Activated CD8-positive, alpha-beta memory T cell treated with anti-CD3 and anti-CD28 coated beads for 24 hours (primary cell): ENCODE measurements at regions not wholly inside any gene's neighbourhood (a gene's known extent, or its start where the extent isn't known, plus 50 kb on each side); places are given as distances from the start of the nearest gene placed in this dataset.
"Not testable (repeated sequence)": the region's sequence is repeated elsewhere in the genome, so short reads cannot be mapped to it uniquely, and the experiment has no call there.

ENCODE experiments used
- DNase-seq: peaks from one replicate; pipeline ENCODE4 v3.0.0-alpha.2; 2020

DNA sequence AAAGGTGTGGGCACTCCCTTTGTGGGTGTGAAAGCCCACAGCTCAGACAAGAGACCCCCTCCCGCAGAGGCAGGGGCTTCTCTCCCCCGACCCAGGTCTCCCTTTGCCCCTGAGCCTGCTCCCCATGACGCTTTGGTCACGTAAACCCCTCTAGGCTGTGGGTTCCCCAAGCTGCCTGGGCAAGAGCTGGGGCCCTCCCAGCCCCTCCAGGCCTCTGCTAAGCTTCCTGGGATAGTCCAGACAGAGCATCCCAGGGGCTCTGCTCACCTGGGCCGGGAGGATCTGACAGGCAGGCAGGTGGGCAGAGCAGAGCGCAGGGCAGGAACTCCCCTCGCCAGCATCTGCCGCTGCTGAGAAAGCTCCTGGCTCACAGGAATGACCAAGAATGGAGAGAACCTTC lies 177.3 kb downstream of the BANP start:
- DNase-seq: no peak

DNA sequence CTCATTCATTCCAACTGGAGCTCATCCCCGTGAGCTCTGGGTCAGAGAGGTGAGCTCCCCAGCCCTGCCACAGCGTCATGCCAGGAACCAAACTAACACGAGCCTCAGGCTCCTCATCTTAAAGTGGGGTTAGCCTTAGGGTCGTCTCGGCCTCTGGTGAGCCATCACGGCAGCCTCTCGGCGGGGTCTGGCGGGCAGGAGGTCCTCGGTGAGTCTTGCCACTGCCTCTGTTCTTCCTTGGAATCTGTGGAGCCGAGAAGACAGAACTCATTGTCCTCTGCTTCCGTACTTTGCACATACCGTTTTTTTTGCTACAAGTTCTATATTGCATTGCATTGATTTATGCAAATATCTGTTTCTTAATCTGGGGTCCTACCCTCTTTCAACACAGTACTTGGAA lies 177.9 kb downstream of the BANP start:
- not testable (repeated sequence) for DNase-seq

DNA sequence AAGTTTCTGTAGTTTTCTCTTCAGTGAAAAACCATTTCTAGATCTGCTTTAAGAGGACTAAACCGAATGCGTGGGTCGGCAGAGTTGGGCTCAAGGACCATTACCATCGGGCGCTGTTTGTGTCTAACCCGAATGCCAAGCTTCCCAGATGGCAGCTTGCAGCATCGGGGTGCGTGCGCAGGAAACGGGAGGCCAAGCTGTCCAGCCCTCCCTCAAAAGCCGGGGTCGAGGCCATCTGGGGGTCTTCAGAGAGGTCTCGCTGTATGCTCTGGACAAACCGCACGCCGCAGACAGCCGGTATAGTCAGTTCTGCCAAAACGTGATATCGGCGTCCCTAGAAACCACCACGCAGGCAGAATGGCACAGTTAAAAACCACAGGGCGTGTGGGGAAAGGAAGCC lies 178.8 kb downstream of the BANP start:
- no peak for DNase-seq

DNA sequence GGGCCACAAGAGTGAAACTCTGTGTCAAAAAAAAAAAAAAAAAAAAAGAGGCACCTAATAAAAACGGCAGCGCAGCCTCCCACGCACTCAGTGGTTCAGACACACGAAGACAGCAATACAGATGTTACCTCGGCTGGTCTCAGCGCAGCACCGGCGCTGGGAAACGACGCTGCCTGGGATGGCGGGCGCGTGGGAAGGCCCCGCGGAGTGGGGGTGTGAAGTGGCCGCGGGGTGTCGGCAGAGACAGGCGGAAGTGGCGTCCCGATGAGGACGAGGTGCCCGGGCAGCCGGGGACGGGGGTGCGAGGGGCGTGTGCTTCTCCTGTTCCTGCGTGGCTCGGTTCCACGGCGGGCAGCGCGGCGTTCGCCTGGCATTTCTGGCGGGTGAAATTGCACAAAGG lies 179.4 kb downstream of the BANP start:
- DNase-seq: no peak

DNA sequence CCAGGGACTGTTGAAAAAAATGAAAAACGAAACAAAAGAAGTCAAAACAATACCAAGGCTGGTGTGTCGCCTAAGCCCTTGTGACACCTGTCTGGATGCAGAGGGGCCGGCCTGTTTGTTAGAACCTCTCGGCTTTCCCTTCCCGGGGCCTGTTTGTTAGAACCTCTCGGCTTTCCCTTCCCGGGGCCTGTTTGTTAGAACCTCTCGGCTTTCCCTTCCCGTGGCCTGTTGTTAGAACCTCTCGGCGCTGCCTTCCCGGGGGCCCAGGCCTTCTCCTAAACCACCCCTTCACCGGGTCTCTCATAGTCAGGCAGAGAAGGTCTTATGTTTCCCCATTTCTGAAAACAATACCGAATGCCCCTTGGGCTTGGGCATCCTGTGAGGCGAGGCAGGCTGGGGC lies 180.0 kb downstream of the BANP start:
- no peak for DNase-seq

DNA sequence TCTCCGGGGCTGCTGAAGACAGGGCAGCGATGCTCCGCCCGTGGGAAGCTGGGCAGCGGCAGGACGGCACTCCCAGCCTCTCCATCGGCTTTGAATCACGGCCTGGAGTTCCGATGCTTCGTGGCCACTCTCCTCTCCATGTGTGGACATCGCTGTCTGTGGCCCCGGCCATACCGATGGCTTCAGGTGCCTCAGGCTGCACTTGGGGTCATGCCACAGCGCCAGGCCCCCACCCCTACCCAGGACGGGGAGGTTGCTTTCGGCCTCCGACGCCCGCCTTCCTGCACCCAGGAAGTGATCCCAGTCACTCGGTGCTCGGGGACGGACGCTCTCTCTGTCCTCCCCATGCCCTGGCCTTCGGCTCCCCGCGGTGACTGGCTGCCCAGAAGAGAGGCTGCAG lies 180.7 kb downstream of the BANP start:
- no peak for DNase-seq

DNA sequence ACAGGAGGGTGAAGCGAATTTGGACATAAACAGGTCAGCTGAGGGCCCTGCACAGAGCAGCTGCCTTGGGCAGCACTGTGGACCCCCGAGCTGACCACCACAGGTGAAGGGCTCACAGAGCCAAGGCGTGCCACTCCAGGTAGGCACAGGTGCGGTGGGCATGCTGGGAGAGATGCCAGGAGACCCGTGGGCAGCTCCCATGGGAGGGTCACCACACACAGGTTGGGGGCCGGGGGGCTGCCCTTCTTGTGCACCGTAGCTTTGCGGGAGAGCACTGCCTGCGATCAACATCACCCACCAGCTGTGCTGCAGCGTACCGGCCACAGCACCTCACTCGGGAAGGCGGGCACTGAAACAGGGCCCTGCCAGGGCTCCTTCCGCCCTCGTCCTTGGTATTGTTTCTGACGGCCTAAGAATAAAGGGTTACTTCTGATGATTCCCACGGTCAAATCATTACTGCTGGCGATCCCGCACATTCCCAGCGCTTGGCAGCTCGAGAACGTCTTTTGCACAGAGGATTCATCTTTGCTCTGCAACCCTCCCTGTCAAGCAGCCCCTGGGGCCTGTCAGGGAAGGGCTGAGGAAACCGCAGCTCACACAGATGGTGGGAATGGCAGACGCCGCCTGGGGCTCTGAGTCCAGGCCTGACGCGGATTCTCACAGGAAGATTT lies 181.7 kb downstream of the BANP start:
- DNase-seq: no peak

DNA sequence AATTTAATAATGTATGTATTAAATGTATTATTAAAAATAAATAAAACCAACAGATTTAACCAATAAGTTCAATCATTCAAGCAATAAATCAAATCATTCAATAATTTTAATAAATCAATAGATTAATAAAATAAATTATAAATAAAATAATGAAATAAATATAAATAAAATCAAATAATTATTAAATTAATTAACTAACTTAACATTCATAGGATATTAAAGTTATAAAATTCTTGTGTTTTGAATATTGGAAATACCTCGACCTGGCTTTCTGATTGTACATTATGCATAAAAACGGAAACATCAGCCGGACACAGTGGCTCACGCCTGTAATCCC lies 182.2 kb downstream of the BANP start:
- DNase-seq: no peak

DNA sequence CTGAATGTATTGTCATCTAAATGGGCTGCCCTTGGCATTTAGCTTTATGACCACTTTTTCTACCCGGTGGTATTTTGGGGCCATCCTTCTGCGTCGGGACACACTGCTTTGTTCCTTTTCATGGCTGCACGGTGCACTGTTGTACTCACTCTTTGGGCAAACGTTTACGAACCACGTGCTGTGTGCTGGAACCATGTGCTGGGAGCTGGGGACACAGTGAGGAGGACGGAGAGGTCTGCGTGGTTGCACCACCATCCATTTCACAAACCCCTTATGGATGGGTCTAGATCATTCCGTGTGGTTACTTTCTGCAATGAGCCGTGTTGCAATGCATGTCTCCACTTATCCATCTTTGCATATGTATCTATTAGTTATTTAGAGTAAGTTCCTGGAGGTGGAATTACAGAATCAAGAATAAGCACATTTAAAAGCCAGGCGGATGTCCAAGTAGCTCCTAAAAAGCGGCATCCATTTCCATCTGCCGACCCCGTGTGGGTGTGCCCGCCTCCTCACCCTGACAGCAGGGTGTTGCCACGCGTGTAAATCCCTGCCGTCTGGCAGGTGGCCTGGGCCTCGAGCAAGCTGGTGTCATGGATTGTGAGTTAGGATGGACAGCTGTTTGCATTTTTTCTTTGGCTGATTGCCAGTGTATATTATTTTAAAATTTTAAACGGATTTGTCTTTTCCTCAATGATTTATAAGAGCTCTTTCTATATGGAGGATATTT lies 183.1 kb downstream of the BANP start:
- not testable (repeated sequence) for DNase-seq

DNA sequence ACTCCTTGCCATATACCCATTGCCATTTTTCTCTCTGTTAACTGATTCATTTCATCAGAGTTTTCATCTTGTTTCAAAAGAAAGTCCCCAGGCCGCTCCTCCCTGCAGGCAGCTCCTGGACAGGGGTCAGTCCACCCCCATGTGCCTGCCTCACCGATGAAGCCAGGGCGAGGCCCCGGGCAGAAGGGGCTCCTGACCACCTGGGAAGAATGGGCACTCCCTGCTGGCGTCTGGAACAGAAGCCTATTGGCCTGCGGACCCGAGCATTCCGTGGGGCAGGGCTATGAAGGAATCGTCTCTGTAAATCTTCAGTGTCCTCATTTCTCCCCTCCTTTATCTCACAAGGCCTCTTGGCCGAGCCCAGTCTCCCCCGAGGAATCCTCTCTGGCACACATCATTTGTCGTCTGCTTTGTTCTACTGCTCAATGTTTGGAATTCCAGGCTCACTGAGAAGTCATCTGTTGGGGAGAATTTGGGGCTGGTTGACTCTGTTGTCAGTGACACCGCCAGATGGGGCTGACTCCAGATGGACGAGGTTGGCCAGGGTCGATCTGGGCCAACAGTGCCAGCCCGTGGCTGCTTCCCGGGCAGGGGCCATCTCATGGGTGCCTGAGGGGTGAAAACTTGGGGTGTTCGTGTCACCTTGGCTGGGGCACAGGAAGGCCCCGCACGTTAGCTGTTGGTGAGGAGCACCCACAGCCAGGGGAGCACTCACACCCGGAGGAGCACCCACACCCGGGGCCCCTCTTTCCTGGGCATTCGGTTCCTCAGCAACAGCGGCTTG lies 183.9 kb downstream of the BANP start:
- not testable (repeated sequence) for DNase-seq

DNA sequence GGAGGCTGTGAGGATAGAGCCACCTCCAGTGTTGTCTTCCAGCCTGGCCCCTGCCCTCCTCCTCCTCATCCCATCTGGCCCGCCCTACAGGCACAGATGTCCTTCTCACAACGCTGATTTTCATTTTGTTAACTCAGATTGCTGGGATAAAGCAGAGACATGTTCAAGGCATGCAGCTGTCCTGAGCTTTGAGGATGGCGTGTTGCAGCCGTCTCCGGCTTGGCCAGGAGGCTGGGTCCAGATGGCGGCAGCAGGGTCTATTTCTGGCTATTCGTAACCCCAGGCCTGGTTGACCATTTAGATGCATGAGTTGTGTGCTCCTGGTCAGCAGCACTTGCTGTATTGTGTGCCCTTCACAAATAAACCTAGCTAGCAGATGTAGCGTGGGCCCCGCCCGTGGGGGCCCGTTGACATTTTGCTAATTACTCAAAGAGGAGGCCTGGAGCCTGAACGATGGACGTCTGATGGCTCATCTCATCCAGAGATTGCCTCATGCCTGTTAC lies 185.0 kb downstream of the BANP start:
- not testable (repeated sequence) for DNase-seq

DNA sequence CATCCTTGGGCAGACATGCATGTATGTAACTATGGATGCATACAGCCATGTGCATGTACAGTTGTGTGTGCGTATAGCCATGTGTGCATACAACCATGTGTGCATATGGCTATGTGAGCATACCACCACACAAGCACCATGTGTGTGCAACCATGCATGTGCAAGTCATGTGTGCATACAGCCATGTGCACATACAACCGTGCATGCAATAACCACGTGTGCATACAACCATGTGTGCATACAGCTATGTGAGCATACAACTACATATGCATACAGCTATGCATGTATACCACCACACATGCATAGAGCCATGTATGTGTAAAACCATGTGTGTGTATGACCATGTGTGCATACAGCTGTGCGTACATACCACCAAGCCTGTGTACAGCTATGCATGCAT lies 185.7 kb downstream of the BANP start:
- not testable (repeated sequence) for DNase-seq

DNA sequence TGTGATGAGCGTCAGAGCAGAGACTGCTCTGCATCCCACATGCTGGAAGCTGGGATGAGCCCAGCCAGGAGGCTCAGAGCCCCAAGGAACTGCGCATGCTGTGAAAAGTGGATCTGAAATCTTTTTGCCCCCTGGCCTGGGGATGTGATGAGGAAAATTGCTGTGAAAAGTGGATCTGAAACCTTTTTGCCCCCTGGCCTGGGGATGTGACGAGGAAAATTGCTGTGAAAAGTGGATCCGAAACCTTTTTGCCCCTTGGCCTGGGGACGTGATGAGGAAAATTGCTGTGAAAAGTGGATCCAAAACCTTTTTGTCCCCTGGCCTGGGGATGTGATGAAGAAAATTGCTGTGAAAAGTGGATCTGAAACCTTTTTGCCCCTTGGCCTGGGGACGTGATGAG lies 187.9 kb downstream of the BANP start:
- DNase-seq: not testable (repeated sequence)

DNA sequence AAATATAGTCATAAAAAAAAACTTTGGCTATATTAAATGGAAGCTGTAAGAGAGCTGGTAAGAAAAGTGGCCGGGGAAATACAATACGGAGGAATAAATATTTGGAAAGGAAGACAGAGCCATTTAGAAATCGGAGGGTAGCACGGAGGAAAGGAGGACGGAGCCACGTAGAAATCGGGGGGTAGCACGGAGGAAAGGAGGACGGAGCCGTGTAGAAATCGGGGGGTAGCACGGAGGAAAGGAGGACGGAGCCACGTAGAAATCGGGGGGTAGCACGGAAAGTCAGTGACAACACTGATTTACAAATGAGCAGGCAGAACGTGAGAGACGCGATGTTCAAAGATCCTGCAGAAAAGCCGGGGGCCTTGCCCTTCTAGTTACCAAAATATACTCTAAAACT lies 189.0 kb downstream of the BANP start:
- not testable (repeated sequence) for DNase-seq

DNA sequence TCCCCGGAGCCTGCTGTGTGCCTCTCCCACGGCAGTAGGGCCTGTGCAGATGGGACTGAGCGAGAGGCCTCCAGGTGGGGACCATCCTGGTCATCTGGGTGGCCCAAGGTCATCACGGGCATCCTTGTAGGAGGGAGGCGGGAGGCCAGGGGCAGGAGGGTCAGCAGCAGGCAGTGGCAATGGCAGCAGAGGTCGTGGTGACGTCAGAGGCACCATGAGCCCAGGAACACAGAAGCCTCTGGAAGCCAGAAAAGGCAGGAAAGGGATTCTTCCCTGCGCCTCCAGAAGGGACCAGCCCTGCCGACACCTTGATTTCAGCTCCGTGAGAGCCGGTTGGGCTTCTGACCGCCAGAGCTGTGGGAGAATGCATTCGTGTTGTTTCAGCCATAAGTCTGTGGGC lies 190.3 kb downstream of the BANP start:
- DNase-seq: no peak

DNA sequence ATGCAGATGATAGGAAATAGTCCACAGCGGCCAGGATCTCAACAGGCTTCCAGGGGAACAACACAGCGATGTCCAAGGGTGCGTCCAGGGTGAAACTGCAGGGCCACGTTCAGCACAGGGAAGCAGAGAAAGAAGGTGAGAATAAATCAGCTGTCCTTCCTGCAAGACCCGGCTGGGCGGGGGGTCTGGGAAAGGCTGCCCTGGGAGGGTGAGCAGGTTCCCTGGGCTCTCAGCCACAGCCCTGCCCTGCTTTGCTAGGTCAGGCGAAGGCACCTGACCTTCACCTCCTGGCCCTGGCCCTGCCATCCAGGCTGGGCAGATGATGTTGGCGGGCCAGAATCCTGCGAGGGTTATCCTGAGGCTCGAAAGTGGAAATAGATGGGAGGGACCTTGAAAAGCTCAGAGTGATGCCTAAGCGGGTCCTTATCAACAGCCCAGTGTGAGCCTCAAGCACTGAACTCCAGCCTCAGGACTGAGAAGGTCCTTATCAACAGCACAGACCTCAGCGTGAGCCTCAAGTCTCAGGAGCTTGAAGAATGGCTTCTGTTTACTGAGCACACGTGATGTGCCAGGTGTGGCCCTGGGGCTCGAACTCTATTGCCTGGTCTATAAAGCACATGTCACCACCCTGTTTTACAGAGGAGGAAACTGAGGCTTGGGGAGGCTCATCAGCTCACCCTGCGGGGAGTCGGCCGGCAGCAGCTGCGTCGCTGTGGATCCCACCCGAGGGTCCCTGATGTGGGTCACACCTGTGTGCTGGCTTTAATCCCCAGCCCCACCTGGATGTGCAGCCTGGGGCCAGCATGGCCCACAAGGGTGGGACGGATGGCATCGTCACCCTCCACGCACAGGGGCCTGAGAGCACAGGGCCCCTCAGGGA lies 191.1 kb downstream of the BANP start:
- DNase-seq: not testable (repeated sequence)

DNA sequence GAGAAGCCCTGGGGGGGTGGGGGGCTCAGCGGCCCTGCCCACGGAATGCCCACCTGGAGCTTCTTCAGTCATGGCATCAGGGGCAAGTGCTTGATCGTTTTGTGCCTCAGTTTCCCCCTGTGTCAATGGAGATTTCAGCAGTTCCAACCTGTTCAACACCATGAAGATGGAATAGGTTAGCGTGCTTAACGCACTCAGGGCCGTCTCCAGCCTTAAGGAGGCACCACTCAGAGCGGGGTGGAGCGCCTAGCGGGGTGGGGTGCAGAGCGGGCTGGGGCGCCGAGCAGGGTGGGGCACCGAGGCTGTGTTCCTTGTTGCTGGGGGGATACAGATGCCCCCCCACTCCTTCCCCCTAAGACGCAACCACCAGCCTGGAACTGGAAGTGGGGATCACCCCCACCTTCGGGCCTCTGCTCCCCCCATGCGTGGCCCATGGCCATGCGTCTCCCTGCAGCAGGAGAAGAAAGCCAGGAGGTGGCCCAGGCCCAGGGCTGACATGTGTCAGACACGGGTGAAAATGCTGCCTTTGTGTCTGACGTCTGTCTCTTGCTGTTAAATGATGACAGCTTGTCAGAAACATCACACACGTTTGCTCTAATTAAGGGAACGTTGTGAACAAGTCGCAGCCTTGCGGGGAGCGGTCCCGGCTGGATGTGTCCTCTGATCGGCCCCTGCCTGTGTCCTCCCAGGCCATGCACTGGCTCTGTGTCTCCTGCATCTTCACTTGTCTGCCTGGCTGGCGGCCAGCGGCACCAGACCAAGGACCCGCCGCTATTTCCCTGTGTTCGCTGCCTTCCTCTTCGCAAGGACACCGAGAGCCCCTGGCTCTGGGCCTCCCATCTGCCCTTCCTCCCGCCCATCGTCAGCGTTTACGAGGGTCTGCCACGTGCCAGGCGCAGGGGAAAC lies 192.1 kb downstream of the BANP start:
- not testable (repeated sequence) for DNase-seq

DNA sequence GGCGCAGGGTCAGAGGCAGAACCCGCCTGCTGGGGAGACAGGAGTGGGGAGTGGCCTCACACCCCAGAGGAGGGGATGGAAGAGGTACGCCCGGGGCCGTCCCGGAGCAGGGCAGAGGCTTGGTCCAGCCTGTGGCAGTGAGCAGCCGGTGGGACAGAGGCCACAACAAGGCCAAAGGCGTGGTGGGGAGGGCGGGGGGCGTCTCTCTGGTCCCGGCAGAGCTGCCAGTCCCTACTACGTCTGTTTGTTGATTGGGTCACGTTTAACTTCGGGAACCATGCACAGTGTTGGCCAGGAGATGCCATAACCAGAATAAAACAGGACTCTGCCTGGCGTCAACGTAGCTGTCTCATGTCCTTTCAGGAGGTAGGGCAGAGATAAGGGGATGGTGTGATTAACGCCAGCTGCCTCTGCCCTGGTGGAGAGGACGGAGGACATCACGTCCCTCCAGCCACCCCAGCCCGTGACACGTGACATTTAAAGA lies 192.8 kb downstream of the BANP start:
- no peak for DNase-seq

DNA sequence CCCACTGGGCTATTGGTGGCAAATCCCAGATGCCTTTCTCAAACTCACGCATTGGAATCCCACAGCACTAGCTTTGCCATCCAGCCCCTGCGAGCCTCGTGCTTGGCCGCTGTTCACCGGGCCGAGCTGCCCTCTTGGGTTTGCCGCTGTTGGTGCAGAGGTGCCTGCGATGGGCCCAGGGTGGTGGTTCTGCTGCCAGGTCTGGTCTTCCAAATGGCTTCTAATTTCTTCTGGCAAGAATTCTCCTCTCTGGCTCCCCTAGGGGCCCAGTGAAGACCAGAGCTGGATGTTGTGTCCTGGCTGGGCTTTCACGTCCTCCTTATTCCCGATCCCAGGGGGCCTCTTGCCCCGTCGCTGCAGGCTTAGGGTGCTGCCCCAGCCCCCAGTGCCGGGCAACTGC lies 194.1 kb downstream of the BANP start:
- not testable (repeated sequence) for DNase-seq

DNA sequence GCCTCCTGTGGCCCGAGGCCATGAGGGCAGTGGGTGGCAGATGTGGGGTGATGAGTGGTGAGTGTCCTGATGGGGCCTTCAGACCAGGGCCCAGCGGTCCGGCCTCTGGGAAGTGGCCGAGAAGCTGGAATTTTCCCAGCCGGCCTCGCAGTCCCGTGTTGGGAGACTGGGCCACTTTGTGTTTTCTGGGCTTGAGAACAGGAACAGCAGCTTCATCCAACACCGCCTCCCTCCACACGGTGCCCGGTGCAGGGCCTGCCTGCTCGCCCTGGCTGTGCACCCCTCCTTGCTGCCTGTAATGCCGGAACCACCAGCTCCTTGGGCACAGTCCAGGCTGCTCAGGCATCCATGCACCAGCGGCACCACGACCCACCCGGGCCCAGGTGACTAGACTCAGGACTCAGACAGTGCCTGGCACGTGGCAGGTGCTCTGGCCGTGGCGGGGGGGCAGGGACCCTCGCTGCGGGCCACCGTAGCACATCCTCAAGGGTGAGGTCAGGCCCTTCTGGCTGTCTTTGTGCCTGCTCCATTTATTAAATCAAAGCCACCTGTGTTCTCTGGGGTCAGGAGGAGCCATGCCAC lies 194.7 kb downstream of the BANP start:
- DNase-seq: not testable (repeated sequence)

DNA sequence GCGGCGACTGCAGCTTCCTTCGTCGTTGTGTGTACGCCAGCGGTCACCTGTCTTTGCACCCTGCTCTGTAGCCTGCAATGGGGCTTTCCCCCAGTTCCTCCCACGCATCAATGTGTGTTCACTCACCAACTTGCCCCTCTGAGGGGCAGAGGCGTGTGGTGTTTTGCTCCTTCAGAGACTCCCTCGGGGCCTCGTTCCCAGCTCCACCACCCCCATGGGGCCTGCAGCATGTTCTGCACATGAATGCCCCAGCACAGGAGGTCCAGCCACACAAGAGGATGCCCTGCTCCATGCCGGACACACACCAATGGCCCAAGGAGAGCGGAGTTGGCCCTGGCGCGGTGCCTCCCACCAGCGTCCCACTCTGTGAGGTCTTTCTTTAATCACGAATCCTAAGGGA lies 196.8 kb downstream of the BANP start:
- DNase-seq: not testable (repeated sequence)
